ENCODE measurements at regions not wholly inside any gene's neighbourhood (a gene's known extent, or its start where the extent isn't known, plus 50 kb on each side); places are given as distances from the start of the nearest gene placed in this dataset.

GRCh38 chr3:110381992-110382391 lies 689.6 kb upstream of the NECTIN3 start:
- no peak overlapping the region for H4K5ac ChIP-seq (ENCODE audit: insufficient read length, low read depth, low read length)
- H3K9me3 ChIP-seq (ENCODE audit: control insufficient read depth, low read depth, low read length): no peaks in the 10 kb centered on the region
- H3K9me3 Mint-ChIP-seq: no peaks in the 10 kb centered on the region
- DNase-seq: no peak
- no peaks in the 10 kb centered on the region for H3K79me2 ChIP-seq (ENCODE audit: insufficient read depth, low read length)
- no peak overlapping the region for H4K91ac ChIP-seq (ENCODE audit: insufficient read length, low read depth, low read length)
- H3K27me3 Mint-ChIP-seq (ENCODE audit: low read depth): no peaks in the 10 kb centered on the region
- no peak overlapping the region for H3K18ac ChIP-seq (ENCODE audit: insufficient read length, low read depth, low read length)
- no peaks in the 10 kb centered on the region for H3K79me1 ChIP-seq (ENCODE audit: insufficient read depth, low read depth, low read length, poor library complexity, severe bottlenecking)
- no peaks in the 10 kb centered on the region for H4K20me1 ChIP-seq (ENCODE audit: control insufficient read depth, insufficient read depth, insufficient read length)
- H2BK5ac ChIP-seq (ENCODE audit: insufficient read length, low read length): no peak overlapping the region
- H3K27me3 ChIP-seq (ENCODE audit: insufficient read depth, low read length): no peaks in the 10 kb centered on the region
- H3K4me1 ChIP-seq (ENCODE audit: insufficient read depth, low read length): no peaks in the 10 kb centered on the region
- H2AK5ac ChIP-seq (ENCODE audit: insufficient read length, low read length): no peak overlapping the region
- H3K4me2 ChIP-seq (ENCODE audit: insufficient read depth, insufficient read length, low read length): no peak overlapping the region
- H2BK12ac ChIP-seq (ENCODE audit: insufficient read length, low read depth, low read length): no peak overlapping the region
- no peak overlapping the region for H2BK120ac ChIP-seq (ENCODE audit: low read depth, low read length, poor library complexity, severe bottlenecking)
- no peak overlapping the region for H4K8ac ChIP-seq (replicated peaks; ENCODE audit: insufficient read length, low read depth, low read length)
- no peak overlapping the region; a peak in 1 of 7 replicates for H3K27ac Mint-ChIP-seq
- H3K4me3 Mint-ChIP-seq: no peak overlapping the region
- no peak overlapping the region for H3K14ac ChIP-seq (ENCODE audit: insufficient read depth, low read length)
- no peak overlapping the region for H3K9ac ChIP-seq (ENCODE audit: extremely low read depth, insufficient read length, low read length)
- no CpG with 5 or more reads among the region's 1 CpG for WGBS (ENCODE audit: extremely low coverage, insufficient read length, low lambda C conversion rate)
- no peak overlapping the region for H3T11ph ChIP-seq (ENCODE audit: low read length)
- H2AFZ ChIP-seq (ENCODE audit: low read length): no peak overlapping the region
- H3K36me3 Mint-ChIP-seq (ENCODE audit: insufficient read depth in 1 of 3, low read depth in 3 of 3): no peaks in the 10 kb centered on the region
- no peak overlapping the region for H3K23ac ChIP-seq (ENCODE audit: insufficient read length, low read depth, low read length)
- H2BK20ac ChIP-seq (ENCODE audit: low read depth, low read length, poor library complexity, severe bottlenecking): no peak overlapping the region
- no peak overlapping the region for H3K27ac ChIP-seq (ENCODE audit: insufficient read length, low read depth, low read length)
- no peak overlapping the region for H3K4ac ChIP-seq (ENCODE audit: low read depth, low read length)
- H3K56ac ChIP-seq (ENCODE audit: insufficient read length, low read depth, low read length): no peak overlapping the region
- no peak for TF ChIP-seq CTCF (conservative IDR thresholded peaks at IDR 0.05)
- H3K4me1 Mint-ChIP-seq: no peaks in the 10 kb centered on the region
- no peaks in the 10 kb centered on the region for H3K23me2 ChIP-seq (ENCODE audit: insufficient read length, low read depth, low read length, poor library complexity, severe bottlenecking)
- no peak overlapping the region for H2BK15ac ChIP-seq (ENCODE audit: low read depth, low read length)

All from H9 (cell line).